ENCODE measurements at regions not wholly inside any gene's neighbourhood (a gene's known extent, or its start where the extent isn't known, plus 50 kb on each side); places are given as distances from the start of the nearest gene placed in this dataset.

DNA sequence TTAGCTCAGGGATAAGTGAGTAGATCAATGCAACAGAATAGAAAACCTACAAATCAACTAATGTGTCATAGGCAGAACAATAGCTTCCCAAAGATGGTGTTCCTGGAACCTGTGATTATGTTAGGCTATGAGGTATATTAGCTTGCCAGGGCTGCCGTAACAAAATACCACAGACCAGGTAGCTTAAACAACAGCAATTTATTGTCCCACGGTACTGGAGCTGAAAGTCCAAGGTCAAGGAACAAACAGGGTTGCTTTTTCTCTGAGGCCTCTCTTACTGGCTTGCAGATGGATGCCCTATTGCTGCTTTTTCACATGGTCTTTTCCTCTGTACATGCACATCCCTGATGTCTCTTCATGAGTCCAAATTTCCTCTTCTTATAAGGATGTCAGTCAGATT is 354.9 kb downstream of the TNS1 start (continued):
- TF ChIP-seq, protein P1, sequence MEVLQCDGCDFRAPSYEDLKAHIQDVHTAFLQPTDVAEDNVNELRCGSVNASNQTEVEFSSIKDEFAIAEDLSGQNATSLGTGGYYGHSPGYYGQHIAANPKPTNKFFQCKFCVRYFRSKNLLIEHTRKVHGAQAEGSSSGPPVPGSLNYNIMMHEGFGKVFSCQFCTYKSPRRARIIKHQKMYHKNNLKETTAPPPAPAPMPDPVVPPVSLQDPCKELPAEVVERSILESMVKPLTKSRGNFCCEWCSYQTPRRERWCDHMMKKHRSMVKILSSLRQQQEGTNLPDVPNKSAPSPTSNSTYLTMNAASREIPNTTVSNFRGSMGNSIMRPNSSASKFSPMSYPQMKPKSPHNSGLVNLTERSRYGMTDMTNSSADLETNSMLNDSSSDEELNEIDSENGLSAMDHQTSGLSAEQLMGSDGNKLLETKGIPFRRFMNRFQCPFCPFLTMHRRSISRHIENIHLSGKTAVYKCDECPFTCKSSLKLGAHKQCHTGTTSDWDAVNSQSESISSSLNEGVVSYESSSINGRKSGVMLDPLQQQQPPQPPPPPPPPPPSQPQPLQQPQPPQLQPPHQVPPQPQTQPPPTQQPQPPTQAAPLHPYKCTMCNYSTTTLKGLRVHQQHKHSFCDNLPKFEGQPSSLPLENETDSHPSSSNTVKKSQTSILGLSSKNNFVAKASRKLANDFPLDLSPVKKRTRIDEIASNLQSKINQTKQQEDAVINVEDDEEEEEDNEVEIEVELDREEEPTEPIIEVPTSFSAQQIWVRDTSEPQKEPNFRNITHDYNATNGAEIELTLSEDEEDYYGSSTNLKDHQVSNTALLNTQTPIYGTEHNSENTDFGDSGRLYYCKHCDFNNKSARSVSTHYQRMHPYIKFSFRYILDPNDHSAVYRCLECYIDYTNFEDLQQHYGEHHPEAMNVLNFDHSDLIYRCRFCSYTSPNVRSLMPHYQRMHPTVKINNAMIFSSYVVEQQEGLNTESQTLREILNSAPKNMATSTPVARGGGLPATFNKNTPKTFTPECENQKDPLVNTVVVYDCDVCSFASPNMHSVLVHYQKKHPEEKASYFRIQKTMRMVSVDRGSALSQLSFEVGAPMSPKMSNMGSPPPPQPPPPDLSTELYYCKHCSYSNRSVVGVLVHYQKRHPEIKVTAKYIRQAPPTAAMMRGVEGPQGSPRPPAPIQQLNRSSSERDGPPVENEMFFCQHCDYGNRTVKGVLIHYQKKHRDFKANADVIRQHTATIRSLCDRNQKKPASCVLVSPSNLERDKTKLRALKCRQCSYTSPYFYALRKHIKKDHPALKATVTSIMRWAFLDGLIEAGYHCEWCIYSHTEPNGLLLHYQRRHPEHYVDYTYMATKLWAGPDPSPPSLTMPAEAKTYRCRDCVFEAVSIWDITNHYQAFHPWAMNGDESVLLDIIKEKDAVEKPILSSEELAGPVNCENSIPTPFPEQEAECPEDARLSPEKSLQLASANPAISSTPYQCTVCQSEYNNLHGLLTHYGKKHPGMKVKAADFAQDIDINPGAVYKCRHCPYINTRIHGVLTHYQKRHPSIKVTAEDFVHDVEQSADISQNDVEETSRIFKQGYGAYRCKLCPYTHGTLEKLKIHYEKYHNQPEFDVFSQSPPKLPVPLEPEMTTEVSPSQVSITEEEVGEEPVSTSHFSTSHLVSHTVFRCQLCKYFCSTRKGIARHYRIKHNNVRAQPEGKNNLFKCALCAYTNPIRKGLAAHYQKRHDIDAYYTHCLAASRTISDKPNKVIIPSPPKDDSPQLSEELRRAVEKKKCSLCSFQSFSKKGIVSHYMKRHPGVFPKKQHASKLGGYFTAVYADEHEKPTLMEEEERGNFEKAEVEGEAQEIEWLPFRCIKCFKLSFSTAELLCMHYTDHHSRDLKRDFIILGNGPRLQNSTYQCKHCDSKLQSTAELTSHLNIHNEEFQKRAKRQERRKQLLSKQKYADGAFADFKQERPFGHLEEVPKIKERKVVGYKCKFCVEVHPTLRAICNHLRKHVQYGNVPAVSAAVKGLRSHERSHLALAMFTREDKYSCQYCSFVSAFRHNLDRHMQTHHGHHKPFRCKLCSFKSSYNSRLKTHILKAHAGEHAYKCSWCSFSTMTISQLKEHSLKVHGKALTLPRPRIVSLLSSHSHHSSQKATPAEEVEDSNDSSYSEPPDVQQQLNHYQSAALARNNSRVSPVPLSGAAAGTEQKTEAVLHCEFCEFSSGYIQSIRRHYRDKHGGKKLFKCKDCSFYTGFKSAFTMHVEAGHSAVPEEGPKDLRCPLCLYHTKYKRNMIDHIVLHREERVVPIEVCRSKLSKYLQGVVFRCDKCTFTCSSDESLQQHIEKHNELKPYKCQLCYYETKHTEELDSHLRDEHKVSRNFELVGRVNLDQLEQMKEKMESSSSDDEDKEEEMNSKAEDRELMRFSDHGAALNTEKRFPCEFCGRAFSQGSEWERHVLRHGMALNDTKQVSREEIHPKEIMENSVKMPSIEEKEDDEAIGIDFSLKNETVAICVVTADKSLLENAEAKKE (CRISPR knock-in tag; IDR thresholded peaks at IDR 0.05), result no peak

DNA sequence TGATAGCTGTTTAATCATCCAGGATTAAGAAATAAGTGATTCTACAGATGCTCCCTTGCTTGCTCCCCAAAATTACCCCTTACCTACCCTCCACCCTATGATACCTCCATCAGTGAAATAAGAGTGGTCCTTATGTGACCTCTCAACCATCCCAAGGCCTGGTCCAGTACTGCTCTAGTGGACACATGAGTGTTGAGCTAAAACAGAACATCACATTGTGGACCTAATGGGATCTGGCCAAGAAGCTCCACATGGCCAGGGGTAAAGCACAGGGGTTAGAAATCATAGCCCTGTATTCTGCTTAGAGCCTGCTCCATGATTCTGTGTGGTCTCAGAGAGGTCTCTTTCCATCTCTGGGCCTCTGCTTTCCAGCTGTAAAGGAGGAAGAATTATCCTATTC is 355.6 kb downstream of the TNS1 start:
- H3K9me3 Mint-ChIP-seq, result no peaks in the 10 kb centered on the region
- Histone ChIP-seq H2AFZ (no peak overlapping the region), H3K27ac (ENCODE audit: low read depth) (no peak overlapping the region), H4K20me1 (replicated peaks; ENCODE audit: insufficient read depth) (no peaks in the 10 kb centered on the region), H3K27me3 (ENCODE audit: insufficient read depth) (no peaks in the 10 kb centered on the region), H3K4me3 (no peak overlapping the region), H3K79me2 (replicated peaks; ENCODE audit: insufficient read depth) (no peaks in the 10 kb centered on the region), H3K4me2 (no peak overlapping the region), H3K4me1 (ENCODE audit: insufficient read depth) (peaks cover 8% of the 10 kb centered on the region; the same call in 1 of the 2 replicates), H3F3A (replicated peaks; ENCODE audit: low read depth) (no peaks in the 10 kb centered on the region), H3K36me3 (ENCODE audit: insufficient read depth) (no peaks in the 10 kb centered on the region), H3K9me2 (ENCODE audit: insufficient read depth) (peaks cover 7% of the 10 kb centered on the region)
- no peaks in the 10 kb centered on the region for H3K36me3 Mint-ChIP-seq (ENCODE audit: low read depth)
- no peak for ATAC-seq
- no peaks in the 10 kb centered on the region for H3K27me3 Mint-ChIP-seq (ENCODE audit: insufficient read depth, low read depth, poor library complexity)
- no peak for DNase-seq (ENCODE audit: low spot score)
- peaks cover 12% of the 10 kb centered on the region for H3K4me1 Mint-ChIP-seq
- H3K27ac Mint-ChIP-seq, result no peak overlapping the region
- H3K4me3 Mint-ChIP-seq, result no peak overlapping the region
- TF ChIP-seq, protein P1 (CRISPR knock-in tag; IDR thresholded peaks at IDR 0.05), result no peak
- TF ChIP-seq JUNB (IDR thresholded peaks at IDR 0.05; ENCODE audit: unreplicated experiment) (no peak), EZH2phosphoT487 (IDR thresholded peaks at IDR 0.05; ENCODE audit: unreplicated experiment) (no peak), CREB1 (CRISPR knock-in tag; IDR thresholded peaks at IDR 0.05; ENCODE audit: low read depth) (no peak), POLR2AphosphoS5 (IDR thresholded peaks at IDR 0.05; ENCODE audit: low read depth) (no peak), CTCF (conservative IDR thresholded peaks at IDR 0.05; ENCODE audit: low read depth in 2 of 2) (no peak), STAT1 (IDR thresholded peaks at IDR 0.05; ENCODE audit: unreplicated experiment) (no peak), EZH2 (IDR thresholded peaks at IDR 0.05; ENCODE audit: low read depth, unreplicated experiment) (no peak)
